ENCODE measurements at regions not wholly inside any gene's neighbourhood (a gene's known extent, or its start where the extent isn't known, plus 50 kb on each side); places are given as distances from the start of the nearest gene placed in this dataset.

DNA sequence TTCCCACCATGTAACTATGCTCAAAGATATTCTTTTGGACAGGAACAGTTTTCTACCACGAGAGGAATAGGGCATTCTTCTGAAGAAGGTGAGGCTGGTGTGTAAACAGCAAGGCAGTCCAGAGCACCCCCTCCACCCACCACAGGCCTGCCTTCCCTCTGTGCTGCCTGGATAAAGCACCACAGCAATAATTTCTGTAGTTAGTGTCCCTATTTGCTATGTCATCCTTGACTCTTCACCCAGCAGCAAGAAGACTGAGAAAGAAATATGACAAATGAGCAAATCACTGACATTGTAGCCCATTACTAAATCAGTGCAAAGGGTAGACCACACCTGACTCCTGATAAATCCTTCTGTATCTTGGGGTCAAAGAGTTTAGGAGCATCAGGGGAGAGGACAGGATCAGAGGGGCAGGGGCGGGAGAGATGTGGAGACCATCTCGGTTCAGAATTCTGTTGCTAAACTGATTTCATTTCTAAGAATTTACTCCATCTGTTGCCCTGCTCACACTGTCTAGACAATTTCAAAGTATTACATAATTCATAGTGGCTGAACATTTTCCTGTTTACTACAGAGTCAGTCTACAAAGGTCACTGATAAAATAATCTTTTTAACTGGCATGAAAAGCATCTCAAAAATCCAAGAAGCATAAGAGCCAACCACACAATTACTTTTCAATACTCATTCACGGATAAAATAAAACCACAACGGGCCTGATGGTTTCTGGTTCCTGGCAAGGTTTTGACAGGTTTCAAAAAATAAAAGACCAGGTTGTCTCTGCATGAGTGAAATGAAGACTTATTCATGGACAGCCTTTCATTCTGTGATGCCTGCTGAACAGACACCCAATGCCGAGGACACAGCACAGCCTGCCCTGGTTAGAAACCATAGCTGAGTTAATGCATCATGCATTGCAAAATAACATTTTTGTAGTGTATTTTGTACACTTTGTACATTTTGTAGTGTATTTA lies 88.4 kb upstream of the IRS2 start:
- Histone ChIP-seq H3K27me3 (no peaks in the 10 kb centered on the region), H3K4me1 (no peaks in the 10 kb centered on the region), H3K36me3 (no peaks in the 10 kb centered on the region), H3K4me3 (no peak overlapping the region), H3K27ac (no peak overlapping the region), H3K9me3 (no peaks in the 10 kb centered on the region)
- intact Hi-C loops (cut with DNase I; ENCODE audit: low total_unique reads) = no loop called here
- no peak for DNase-seq (ENCODE audit: low spot score in 2 of 2)
- TF ChIP-seq POLR2AphosphoS5 (IDR thresholded peaks at IDR 0.05) = no peak
- TF ChIP-seq, protein P1, sequence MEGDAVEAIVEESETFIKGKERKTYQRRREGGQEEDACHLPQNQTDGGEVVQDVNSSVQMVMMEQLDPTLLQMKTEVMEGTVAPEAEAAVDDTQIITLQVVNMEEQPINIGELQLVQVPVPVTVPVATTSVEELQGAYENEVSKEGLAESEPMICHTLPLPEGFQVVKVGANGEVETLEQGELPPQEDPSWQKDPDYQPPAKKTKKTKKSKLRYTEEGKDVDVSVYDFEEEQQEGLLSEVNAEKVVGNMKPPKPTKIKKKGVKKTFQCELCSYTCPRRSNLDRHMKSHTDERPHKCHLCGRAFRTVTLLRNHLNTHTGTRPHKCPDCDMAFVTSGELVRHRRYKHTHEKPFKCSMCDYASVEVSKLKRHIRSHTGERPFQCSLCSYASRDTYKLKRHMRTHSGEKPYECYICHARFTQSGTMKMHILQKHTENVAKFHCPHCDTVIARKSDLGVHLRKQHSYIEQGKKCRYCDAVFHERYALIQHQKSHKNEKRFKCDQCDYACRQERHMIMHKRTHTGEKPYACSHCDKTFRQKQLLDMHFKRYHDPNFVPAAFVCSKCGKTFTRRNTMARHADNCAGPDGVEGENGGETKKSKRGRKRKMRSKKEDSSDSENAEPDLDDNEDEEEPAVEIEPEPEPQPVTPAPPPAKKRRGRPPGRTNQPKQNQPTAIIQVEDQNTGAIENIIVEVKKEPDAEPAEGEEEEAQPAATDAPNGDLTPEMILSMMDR (IDR thresholded peaks at IDR 0.05) = no peak
- TF ChIP-seq POLR2A (IDR thresholded peaks at IDR 0.05) = no peak

DNA sequence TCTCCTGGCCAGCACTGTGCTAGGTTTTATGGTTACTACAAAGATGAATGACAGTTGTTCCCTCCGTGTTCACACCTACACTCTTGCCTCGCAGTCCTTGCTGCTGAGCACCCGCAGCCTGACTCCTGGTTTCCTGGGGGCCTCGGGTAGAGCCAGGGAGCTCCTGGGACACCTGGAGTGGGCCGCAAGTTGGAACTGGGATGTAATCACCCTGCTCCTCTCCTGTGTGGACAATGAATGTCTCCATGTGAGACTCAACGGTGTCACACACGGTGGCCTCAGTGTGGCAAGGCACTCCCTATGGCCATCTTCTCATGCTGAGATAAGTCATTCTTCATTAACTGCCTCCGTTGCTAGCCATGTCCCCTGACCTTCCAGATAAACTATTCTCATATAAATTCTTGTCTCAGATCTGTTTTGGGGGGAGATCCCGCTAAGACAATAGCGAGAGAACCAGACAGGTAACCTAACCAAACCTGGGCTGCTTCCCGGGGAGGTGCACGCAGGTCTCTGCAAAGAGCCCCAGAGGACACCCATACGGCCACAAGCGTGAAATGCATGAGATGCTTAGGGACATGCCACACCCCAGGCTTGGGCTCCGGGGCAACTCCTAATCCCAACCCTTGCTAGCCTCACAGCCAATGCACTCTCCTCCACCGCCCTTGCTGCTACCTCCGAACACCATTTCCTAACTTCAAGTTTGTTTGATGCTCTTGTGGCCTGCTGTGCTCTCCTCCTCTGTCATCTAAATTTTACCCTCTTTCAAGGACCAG lies 87.2 kb upstream of the IRS2 start:
- no peaks in the 10 kb centered on the region for H3K27me3 ChIP-seq
- H3K4me1 ChIP-seq = no peaks in the 10 kb centered on the region
- H3K27ac ChIP-seq = no peak overlapping the region
- intact Hi-C loops (cut with DNase I; ENCODE audit: low total_unique reads) = no loop called here
- DNase-seq (ENCODE audit: low spot score in 2 of 2) = no peak
- H3K4me3 ChIP-seq = no peak overlapping the region
- TF ChIP-seq, protein P1 (IDR thresholded peaks at IDR 0.05) = no peak
- TF ChIP-seq POLR2A (IDR thresholded peaks at IDR 0.05) (no peak), POLR2AphosphoS5 (IDR thresholded peaks at IDR 0.05) (no peak)
- no peaks in the 10 kb centered on the region for H3K36me3 ChIP-seq
- H3K9me3 ChIP-seq = no peaks in the 10 kb centered on the region

DNA sequence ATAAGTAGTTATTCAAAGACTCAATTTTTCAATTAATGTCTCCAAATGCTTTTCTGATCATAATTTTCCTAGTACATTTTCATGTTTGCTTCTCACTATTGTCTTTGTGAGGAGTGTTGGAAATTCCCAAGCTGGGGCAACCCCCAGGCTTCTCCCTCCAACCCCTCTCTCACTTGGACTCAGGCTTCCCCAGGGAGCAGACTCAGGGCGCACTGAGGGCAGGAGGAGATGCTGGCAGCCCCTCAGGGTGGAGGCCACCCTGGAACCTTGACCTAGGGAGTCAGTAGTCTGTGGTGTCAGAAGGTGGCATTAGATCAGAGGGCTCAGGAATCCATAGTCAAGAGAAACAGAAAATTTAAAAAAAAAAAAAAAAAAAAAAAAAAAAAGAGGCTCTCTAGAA lies 86.5 kb upstream of the IRS2 start:
- intact Hi-C loops (cut with DNase I; ENCODE audit: low total_unique reads) = no loop called here
- Histone ChIP-seq H3K36me3 (no peaks in the 10 kb centered on the region), H3K27me3 (no peaks in the 10 kb centered on the region), H3K4me3 (no peak overlapping the region), H3K27ac (no peak overlapping the region), H3K4me1 (no peaks in the 10 kb centered on the region), H3K9me3 (no peaks in the 10 kb centered on the region)
- TF ChIP-seq POLR2AphosphoS5 (IDR thresholded peaks at IDR 0.05) (no peak), POLR2A (IDR thresholded peaks at IDR 0.05) (no peak)
- TF ChIP-seq, protein P1 (IDR thresholded peaks at IDR 0.05) = no peak
- no peak for DNase-seq (ENCODE audit: low spot score in 2 of 2)

DNA sequence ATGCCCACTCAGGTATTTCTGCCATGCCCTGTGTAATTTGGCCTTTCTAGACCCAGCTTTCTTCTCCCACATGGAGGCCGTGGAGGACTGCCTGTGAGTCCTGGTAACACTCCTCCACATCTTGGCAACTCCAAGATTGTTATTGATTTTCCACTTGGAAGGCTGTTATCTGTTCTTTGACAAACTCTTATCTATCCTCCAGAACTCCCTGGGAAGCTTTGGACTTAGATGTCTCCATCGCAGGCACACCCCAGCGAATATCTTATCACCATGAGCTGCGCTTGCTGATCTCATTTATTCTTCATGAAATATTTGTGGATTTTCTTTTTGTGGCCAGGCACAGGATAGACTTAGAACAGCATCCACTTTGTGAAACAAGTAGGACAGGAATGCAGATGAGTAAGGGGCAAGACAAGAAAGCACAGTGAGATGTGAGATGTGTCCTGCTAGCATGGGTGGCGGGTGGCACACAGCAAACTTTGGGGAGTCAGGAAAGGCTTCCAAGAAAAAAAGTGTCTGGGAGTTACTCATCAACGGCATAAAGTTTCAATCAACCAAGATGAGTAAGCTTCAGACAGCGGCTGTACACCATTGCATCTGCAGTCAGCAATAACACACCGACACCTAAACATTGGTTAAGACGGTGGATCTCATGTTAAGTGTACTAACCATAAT lies 84.5 kb upstream of the IRS2 start:
- intact Hi-C loops (cut with DNase I; ENCODE audit: low total_unique reads) = no loop called here
- H3K27ac ChIP-seq = no peak overlapping the region
- no peaks in the 10 kb centered on the region for H3K27me3 ChIP-seq
- H3K4me3 ChIP-seq = no peak overlapping the region
- no peaks in the 10 kb centered on the region for H3K9me3 ChIP-seq
- H3K4me1 ChIP-seq = no peaks in the 10 kb centered on the region
- no peak for DNase-seq (ENCODE audit: low spot score in 2 of 2)
- no peaks in the 10 kb centered on the region for H3K36me3 ChIP-seq
- TF ChIP-seq POLR2A (IDR thresholded peaks at IDR 0.05) = no peak
- TF ChIP-seq, protein P1 (IDR thresholded peaks at IDR 0.05) = no peak
- no peak for TF ChIP-seq POLR2AphosphoS5 (IDR thresholded peaks at IDR 0.05)
